ENCODE measurements at regions not wholly inside any gene's neighbourhood (a gene's known extent, or its start where the extent isn't known, plus 50 kb on each side); places are given as distances from the start of the nearest gene placed in this dataset.

DNA sequence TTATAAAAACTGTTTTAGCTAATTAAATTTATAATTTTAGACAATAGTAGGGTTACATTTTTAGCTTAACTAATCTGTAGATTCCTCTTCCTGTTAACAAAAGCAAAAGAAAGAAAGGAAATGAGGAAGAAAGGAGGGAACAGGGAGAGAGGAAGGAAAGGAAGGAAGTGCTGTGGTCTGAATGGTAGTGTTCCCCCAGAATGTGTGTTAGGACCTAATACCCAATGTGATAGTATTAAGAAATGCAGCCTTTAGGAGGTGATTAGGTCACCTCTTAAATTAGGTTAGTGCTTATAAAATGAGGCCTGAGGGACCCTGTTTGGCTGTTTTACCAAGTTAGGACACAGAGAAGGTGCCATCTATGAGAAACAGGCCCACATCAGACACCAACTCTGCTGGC lies 136.9 kb upstream of the SAMSN1 start:
- CTCF ChIA-PET (ENCODE audit: low intra/inter-chr PET ratio): interaction anchor here (0.7 kb wide), 1 partner anchor 219 kb away, joined by 3 read pairs; no protein-coding TSS in a partner anchor
- Histone ChIP-seq H3K4me2 (ENCODE audit: insufficient read depth, low read length) (no peak overlapping the region), H3K36me3 (ENCODE audit: control insufficient read depth, insufficient read depth, low read length) (no peaks in the 10 kb centered on the region), H3K27me3 (ENCODE audit: control insufficient read depth in 2 of 2, insufficient read depth in 2 of 2, low read length in 2 of 2) (no peaks in the 10 kb centered on the region), H3K9me3 (replicated peaks; ENCODE audit: control insufficient read depth, insufficient read depth, low read depth, low read length) (0 out of 2 replicates have a peak, but pooled peaks cover 4% of the 10 kb centered on the region), H4K20me1 (replicated peaks; ENCODE audit: control insufficient read depth, insufficient read depth, low read length) (no peaks in the 10 kb centered on the region), H3K27ac (ENCODE audit: extremely low read depth, low read depth, low read length) (no peak overlapping the region), H2AFZ (ENCODE audit: low read depth, low read length) (peak overlapping the region; percentile 63), H3K9ac (ENCODE audit: insufficient read depth in 1 of 2, low read depth in 2 of 2, low read length in 2 of 2) (no peak overlapping the region), H3K4me3 (no peak overlapping the region), H3K4me1 (replicated peaks in 1 of 2; ENCODE audit: control insufficient read depth in 2 of 2, insufficient read depth in 2 of 2, low read length in 2 of 2) (peaks cover 3 to 15% of the 10 kb centered on the region in 2 experiments; a peak in 4 of 5 replicates), H3K9me1 (ENCODE audit: control insufficient read depth, insufficient read depth, low read length) (no peaks in the 10 kb centered on the region), H3K79me2 (ENCODE audit: control insufficient read depth, insufficient read depth, low read length) (no peaks in the 10 kb centered on the region)
- intact Hi-C loops (cut with micrococcal nuclease) (no loop called here), in situ Hi-C loops (cut with MboI) (no loop called here)
- FAIRE-seq: no peak
- ATAC-seq: no peak
- BruUV-seq (replicated peaks): no TSS peak
- TF ChIP-seq ZZZ3 (IDR thresholded peaks at IDR 0.05): no peak
- peak; percentile 51; the same call in 1 of the 2 replicates for TF ChIP-seq SPI1 (IDR thresholded peaks at IDR 0.05; ENCODE audit: borderline replicate concordance, low read depth, low read length)
- no peak for DNase-seq (ENCODE audit: extremely low read depth in 1 of 4, low spot score in 3 of 4)
- POLR2A ChIA-PET: no interaction called here

DNA sequence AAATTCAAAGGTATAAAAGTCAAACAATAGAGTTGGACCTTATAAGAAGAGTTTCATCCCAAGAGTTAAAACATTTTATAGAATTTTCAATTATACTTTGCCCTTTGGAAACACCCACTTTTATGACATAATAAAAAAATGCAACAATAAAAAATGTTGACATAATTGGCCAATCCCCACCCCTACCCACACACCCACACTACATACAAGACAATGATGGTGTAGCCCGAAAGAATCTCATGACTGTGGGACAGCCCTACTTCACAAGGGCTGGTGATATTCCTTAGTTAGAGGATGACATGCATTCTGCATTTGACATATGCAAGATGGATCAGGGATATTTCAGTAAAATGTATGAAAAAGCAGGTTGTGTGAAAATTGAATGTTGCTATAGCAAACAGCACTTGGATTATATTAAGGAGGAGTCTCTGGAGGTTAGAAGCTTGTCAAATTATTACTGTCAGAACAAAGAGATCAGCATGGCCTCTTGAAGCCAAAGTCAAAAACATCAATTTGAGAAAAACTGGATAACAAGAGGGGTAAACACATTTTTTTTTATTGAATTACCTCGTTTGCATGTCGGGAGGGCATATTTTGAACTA lies 133.0 kb upstream of the SAMSN1 start:
- H3K9me1 ChIP-seq (ENCODE audit: control insufficient read depth, insufficient read depth, low read length): no peaks in the 10 kb centered on the region
- no peak overlapping the region for H2AFZ ChIP-seq (ENCODE audit: low read depth, low read length)
- no peak overlapping the region for H3K27ac ChIP-seq (ENCODE audit: extremely low read depth, low read depth, low read length)
- H3K9me3 ChIP-seq (replicated peaks; ENCODE audit: control insufficient read depth, insufficient read depth, low read depth, low read length): 0 out of 2 replicates have a peak, but pooled peaks cover 4% of the 10 kb centered on the region
- FAIRE-seq: no peak
- H3K4me2 ChIP-seq (ENCODE audit: insufficient read depth, low read length): no peak overlapping the region
- no peaks in the 10 kb centered on the region for H3K79me2 ChIP-seq (ENCODE audit: control insufficient read depth, insufficient read depth, low read length)
- H3K4me1 ChIP-seq (replicated peaks in 1 of 2; ENCODE audit: control insufficient read depth in 2 of 2, insufficient read depth in 2 of 2, low read length in 2 of 2): peaks cover 10 to 44% of the 10 kb centered on the region in 2 experiments
- intact Hi-C loops (cut with micrococcal nuclease) (loop anchor here (5.0 kb wide), 4 partner anchors 73 to 147 kb away; no protein-coding TSS in a partner anchor), in situ Hi-C loops (cut with MboI) (loop anchor here (5.0 kb wide), 1 partner anchor 73 kb away; no protein-coding TSS in a partner anchor)
- ChIA-PET CTCF (ENCODE audit: low intra/inter-chr PET ratio) (no interaction called here), POLR2A (no interaction called here)
- no peaks in the 10 kb centered on the region for H4K20me1 ChIP-seq (replicated peaks; ENCODE audit: control insufficient read depth, insufficient read depth, low read length)
- no peaks in the 10 kb centered on the region for H3K36me3 ChIP-seq (ENCODE audit: control insufficient read depth, insufficient read depth, low read length)
- no peak for ATAC-seq
- H3K27me3 ChIP-seq (ENCODE audit: control insufficient read depth in 2 of 2, insufficient read depth in 2 of 2, low read length in 2 of 2): no peaks in the 10 kb centered on the region
- BruUV-seq (replicated peaks): no TSS peak
- no peak overlapping the region for H3K9ac ChIP-seq (ENCODE audit: insufficient read depth in 1 of 2, low read depth in 2 of 2, low read length in 2 of 2)
- H3K4me3 ChIP-seq: no peak overlapping the region
- no peak for DNase-seq (ENCODE audit: extremely low read depth in 1 of 4, low spot score in 3 of 4)
- 71% methylated on average over 3 of the region's 3 CpGs for WGBS (ENCODE audit: insufficient coverage, low coverage, missing lambda C conversion rate)
- TF ChIP-seq, protein P1, sequence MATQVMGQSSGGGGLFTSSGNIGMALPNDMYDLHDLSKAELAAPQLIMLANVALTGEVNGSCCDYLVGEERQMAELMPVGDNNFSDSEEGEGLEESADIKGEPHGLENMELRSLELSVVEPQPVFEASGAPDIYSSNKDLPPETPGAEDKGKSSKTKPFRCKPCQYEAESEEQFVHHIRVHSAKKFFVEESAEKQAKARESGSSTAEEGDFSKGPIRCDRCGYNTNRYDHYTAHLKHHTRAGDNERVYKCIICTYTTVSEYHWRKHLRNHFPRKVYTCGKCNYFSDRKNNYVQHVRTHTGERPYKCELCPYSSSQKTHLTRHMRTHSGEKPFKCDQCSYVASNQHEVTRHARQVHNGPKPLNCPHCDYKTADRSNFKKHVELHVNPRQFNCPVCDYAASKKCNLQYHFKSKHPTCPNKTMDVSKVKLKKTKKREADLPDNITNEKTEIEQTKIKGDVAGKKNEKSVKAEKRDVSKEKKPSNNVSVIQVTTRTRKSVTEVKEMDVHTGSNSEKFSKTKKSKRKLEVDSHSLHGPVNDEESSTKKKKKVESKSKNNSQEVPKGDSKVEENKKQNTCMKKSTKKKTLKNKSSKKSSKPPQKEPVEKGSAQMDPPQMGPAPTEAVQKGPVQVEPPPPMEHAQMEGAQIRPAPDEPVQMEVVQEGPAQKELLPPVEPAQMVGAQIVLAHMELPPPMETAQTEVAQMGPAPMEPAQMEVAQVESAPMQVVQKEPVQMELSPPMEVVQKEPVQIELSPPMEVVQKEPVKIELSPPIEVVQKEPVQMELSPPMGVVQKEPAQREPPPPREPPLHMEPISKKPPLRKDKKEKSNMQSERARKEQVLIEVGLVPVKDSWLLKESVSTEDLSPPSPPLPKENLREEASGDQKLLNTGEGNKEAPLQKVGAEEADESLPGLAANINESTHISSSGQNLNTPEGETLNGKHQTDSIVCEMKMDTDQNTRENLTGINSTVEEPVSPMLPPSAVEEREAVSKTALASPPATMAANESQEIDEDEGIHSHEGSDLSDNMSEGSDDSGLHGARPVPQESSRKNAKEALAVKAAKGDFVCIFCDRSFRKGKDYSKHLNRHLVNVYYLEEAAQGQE (IDR thresholded peaks at IDR 0.05; ENCODE audit: borderline replicate concordance): no peak
- TF ChIP-seq, protein P1 (CRISPR knock-in tag; IDR thresholded peaks at IDR 0.05; ENCODE audit: low read depth): no peak
- TF ChIP-seq, protein P2, sequence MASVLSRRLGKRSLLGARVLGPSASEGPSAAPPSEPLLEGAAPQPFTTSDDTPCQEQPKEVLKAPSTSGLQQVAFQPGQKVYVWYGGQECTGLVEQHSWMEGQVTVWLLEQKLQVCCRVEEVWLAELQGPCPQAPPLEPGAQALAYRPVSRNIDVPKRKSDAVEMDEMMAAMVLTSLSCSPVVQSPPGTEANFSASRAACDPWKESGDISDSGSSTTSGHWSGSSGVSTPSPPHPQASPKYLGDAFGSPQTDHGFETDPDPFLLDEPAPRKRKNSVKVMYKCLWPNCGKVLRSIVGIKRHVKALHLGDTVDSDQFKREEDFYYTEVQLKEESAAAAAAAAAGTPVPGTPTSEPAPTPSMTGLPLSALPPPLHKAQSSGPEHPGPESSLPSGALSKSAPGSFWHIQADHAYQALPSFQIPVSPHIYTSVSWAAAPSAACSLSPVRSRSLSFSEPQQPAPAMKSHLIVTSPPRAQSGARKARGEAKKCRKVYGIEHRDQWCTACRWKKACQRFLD (CRISPR knock-in tag; IDR thresholded peaks at IDR 0.05): no peak

Measured in K562 (cell line).